Spleen (tissue), 11 donors: ENCODE measurements at regions not wholly inside any gene's neighbourhood (a gene's known extent, or its start where the extent isn't known, plus 50 kb on each side); places are given as distances from the start of the nearest gene placed in this dataset.
"Not testable (repeated sequence)": the region's sequence is repeated elsewhere in the genome, so short reads cannot be mapped to it uniquely, and the experiment has no call there.

Experiments
- DNase-seq: peaks from one replicate; pipeline ENCODE4 v3.0.0-alpha.2; 2020
- H3K27ac ChIP-seq, 8 donors: fragments of 200-600 bp; sonication (generic) in 7 of 8; 1 replicate in 4 of 8; 2 replicates in 4 of 8; pipeline versions ENCODE4 v1.5.0 to v1.8.0; 2016 to 2021; ENCODE audit warnings: inconsistent platforms in 4 of 8, mild to moderate bottlenecking in 4 of 8, moderate library complexity in 1 of 8
- H3K27me3 ChIP-seq, 7 donors: fragments of 200-600 bp; sonication (generic) in 6 of 7; replicated peaks in 1 of 7; 1 replicate in 4 of 7; 2 replicates in 3 of 7; pipeline versions ENCODE4 v1.5.0 to v1.8.0; 2016 to 2021; ENCODE audit warnings: inconsistent platforms in 3 of 7, mild to moderate bottlenecking in 1 of 7
- H3K36me3 ChIP-seq, 6 donors: fragments of 200-600 bp; sonication (generic) in 5 of 6; 1 replicate in 4 of 6; 2 replicates in 2 of 6; pipeline versions ENCODE4 v1.5.0 to v1.8.0; 2016 to 2021; ENCODE audit warnings: inconsistent platforms in 2 of 6
- H3K4me1 ChIP-seq, 6 donors: fragments of 200-600 bp; sonication (generic) in 5 of 6; 1 replicate in 3 of 6; 2 replicates in 3 of 6; pipeline versions ENCODE4 v1.5.0 to v1.8.0; 2016 to 2021; ENCODE audit warnings: inconsistent platforms in 3 of 6
- H3K4me3 ChIP-seq, 8 donors: fragments of 200-600 bp; sonication (generic) in 7 of 8; 1 replicate in 4 of 8; 2 replicates in 4 of 8; pipeline versions ENCODE4 v1.5.0 to v1.8.0; 2016 to 2021; ENCODE audit warnings: inconsistent platforms in 4 of 8, mild to moderate bottlenecking in 4 of 8, moderate library complexity in 2 of 8
- H3K9me3 ChIP-seq, 8 donors: fragments of 200-600 bp; sonication (generic) in 7 of 8; 1 replicate in 4 of 8; 2 replicates in 4 of 8; pipeline versions ENCODE4 v1.5.0 to v1.8.0; 2016 to 2021; ENCODE audit warnings: inconsistent platforms in 4 of 8
- CTCF ChIP-seq, 11 experiments: fragments of 200-600 bp in 7 of 11; fragments of 450-650 bp in 4 of 11; sonication (generic) in 4 of 11; IDR thresholded peaks in 8 of 11; conservative IDR thresholded peaks in 3 of 11; 1 replicate in 7 of 11; 2 replicates in 4 of 11; pipeline versions ENCODE4 v1.4.0 to v1.8.0; 2016 to 2021; ENCODE audit warnings: antibody characterized with exemption in 11 of 11, inconsistent platforms in 4 of 11, mild to moderate bottlenecking in 1 of 11
- POLR2A ChIP-seq, 3 donors: fragments of 450-650 bp; IDR thresholded peaks; one replicate each; pipeline ENCODE4 v1.5.1; 2017; ENCODE audit warnings: antibody characterized with exemption in 3 of 3, mild to moderate bottlenecking in 1 of 3
- POLR2AphosphoS5 ChIP-seq, 3 donors: sonication (generic); formaldehyde crosslinking; IDR thresholded peaks; one replicate each; pipeline ENCODE4 v1.5.1; 2017; ENCODE audit warnings: antibody characterized with exemption in 3 of 3
- WGBS, 5 donors: extraction: QIAGEN DNeasy Blood & Tissue Kit in 3 of 5; methylation state at CpG; one replicate each; pipeline versions ENCODE4 v1.1.5 to v1.1.7; 2013 to 2018; 5-methylcytosine and 5-hydroxymethylcytosine counted together
- intact Hi-C: fragments of 100-400 bp; cut with DNase I; formaldehyde crosslinking; loops from one replicate; pipeline ENCODE4 v1.15.0; 2023; ENCODE audit warnings: low total_unique reads
- donor health status: healthy with polysubstance abuse.
- donor health status: DM: no; HTN: no; CAD: no; lungs with moderate emphysema.
- donor health status: DM: no; HTN: no; CAD: no.
- donor health status: Bipolar disorder and iron deficiency.
- donor health status: healthy.
- donor health status: DM: no; HTN: no; CAD: no.
- donor health status: DM: yes; HTN: yes; CAD: no.

DNA sequence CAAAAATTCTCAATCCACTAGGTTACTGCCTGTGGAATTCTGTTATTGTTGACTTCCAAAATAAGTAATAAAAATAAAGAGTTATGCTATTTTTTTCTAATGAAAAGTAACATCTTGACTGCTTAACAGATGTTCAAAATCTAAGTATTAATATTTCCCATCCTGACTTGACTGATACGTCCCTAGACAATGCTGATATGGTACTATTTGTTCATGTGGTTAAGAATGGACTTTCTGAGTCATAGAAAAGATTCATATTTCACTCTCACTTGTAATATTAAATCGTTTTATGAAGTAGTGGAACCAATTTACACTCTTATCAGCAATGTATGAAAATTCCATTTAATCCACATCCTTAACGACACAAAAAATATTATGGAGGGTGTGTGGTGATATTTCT, 104.8 kb upstream of the PLSCR5 start:
- DNase-seq: no peak
- intact Hi-C loops: no loop called here
- Histone ChIP-seq H3K9me3 (no peaks in the 10 kb centered on the region), H3K36me3 (no peaks in the 10 kb centered on the region), H3K27ac (no peak overlapping the region), H3K4me3 (no peak overlapping the region), H3K27me3 (no peaks in the 10 kb centered on the region), H3K4me1 (no peaks in the 10 kb centered on the region)
- TF ChIP-seq CTCF (IDR thresholded peaks at IDR 0.05 in 8 of 11, conservative IDR thresholded peaks at IDR 0.05 in 3 of 11) (no peak), POLR2AphosphoS5 (IDR thresholded peaks at IDR 0.05) (no peak), POLR2A (IDR thresholded peaks at IDR 0.05) (no peak)
- WGBS, 5 donors: 58 to 75% (median 62%) methylated on average over 3 of the region's 3 CpGs

- TF ChIP-seq CTCF (IDR thresholded peaks at IDR 0.05 in 8 of 11, conservative IDR thresholded peaks at IDR 0.05 in 3 of 11) (no peak), POLR2A (IDR thresholded peaks at IDR 0.05) (no peak), POLR2AphosphoS5 (IDR thresholded peaks at IDR 0.05) (no peak)
- Histone ChIP-seq H3K4me3 (no peak overlapping the region), H3K27ac (no peak overlapping the region), H3K27me3 (no peaks in the 10 kb centered on the region), H3K9me3 (peaks cover 0 to 5% (median 0%) of the 10 kb centered on the region in 8 donors), H3K36me3 (no peaks in the 10 kb centered on the region), H3K4me1 (no peaks in the 10 kb centered on the region)
- WGBS, 5 donors: 13 to 27% (median 17%) methylated on average over 2 of the region's 2 CpGs
- DNase-seq: no peak
- intact Hi-C loops: no loop called here
Measured at GRCh38 chr3:146705225-146705624, 100.1 kb upstream of the PLSCR5 start.

DNA sequence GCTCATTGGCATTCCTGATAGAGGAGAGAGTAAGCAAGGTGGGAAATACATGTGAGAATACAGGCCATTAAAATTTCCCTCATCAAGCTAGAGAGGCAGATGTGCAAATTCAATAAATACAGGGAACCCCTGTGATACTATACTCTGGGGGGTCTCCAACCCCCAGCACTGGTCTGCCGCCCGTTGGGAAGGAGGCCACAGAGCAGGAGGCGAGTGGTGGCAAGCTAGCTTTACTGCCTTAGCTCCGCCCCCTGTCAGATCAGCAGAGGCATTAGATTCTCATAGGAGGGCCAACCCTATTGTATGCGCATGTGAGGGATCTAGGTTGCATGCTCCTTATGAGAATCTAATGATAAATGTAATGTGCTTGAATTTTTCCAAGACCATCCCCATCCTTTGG, 97.1 kb upstream of the PLSCR5 start:
- Histone ChIP-seq H3K4me1 (no peaks in the 10 kb centered on the region), H3K36me3 (no peaks in the 10 kb centered on the region), H3K9me3 (peaks cover 0 to 5% (median 0%) of the 10 kb centered on the region in 8 donors), H3K27ac (no peak overlapping the region), H3K4me3 (no peak overlapping the region), H3K27me3 (no peaks in the 10 kb centered on the region)
- no peak for TF ChIP-seq CTCF (IDR thresholded peaks at IDR 0.05 in 8 of 11, conservative IDR thresholded peaks at IDR 0.05 in 3 of 11)
- TF ChIP-seq POLR2A (IDR thresholded peaks at IDR 0.05): no peak
- TF ChIP-seq POLR2AphosphoS5 (IDR thresholded peaks at IDR 0.05): no peak
- WGBS, 5 donors: 72 to 94% (median 91%) methylated on average over 2 to 5 of the region's 5 CpGs
- intact Hi-C loops: no loop called here
- no peak for DNase-seq

DNA sequence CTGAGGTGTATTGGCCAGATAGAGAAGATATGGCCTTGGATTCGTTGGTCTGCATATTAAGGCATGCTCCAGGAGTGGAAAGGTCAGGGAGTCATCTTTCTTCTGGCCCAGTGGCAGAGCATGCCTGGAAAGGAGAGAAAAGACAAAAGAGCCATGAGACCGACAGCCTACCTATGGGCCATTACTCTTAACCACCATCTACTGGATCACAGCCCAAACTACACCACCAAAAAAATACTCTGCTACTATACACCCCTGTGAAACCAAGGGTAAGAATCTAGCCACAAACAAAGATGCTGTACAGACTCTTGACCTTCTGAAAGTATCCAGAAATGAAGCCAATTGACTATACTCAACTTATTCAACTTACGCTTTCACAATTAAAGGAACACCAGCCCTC, 96.1 kb upstream of the PLSCR5 start:
- intact Hi-C loops: no loop called here
- Histone ChIP-seq H3K4me3 (no peak overlapping the region), H3K4me1 (no peaks in the 10 kb centered on the region), H3K27ac (no peak overlapping the region), H3K27me3 (no peaks in the 10 kb centered on the region), H3K9me3 (peaks cover 0 to 5% (median 0%) of the 10 kb centered on the region in 8 donors), H3K36me3 (no peaks in the 10 kb centered on the region)
- TF ChIP-seq POLR2A (IDR thresholded peaks at IDR 0.05) (no peak), POLR2AphosphoS5 (IDR thresholded peaks at IDR 0.05) (no peak), CTCF (IDR thresholded peaks at IDR 0.05 in 8 of 11, conservative IDR thresholded peaks at IDR 0.05 in 3 of 11) (no peak)
- WGBS, 5 donors: 65 to 78% (median 69%) methylated on average over 3 of the region's 3 CpGs
- DNase-seq: no peak

- H3K27me3 ChIP-seq, DNase-seq, H3K4me3 ChIP-seq, intact Hi-C loops, H3K27ac ChIP-seq, H3K4me1 ChIP-seq, H3K9me3 ChIP-seq, H3K36me3 ChIP-seq: not testable (repeated sequence)
Measured at GRCh38 chr3:146700025-146700424, 94.9 kb upstream of the PLSCR5 start.
